ENCODE measurements at regions not wholly inside any gene's neighbourhood (a gene's known extent, or its start where the extent isn't known, plus 50 kb on each side); places are given as distances from the start of the nearest gene placed in this dataset.
A peak's percentile ranks its signal among the peaks of the same experiment; 100 is the strongest.

GRCh38 chr10:113389969-113390368, 162.9 kb upstream of the HABP2 start:
- Histone ChIP-seq H3K4me3 (no peak overlapping the region), H3K27me3 (no peaks in the 10 kb centered on the region), H3K9me3 (no peaks in the 10 kb centered on the region), H3K36me3 (replicated peaks in 1 of 2; ENCODE audit: insufficient read depth in 1 of 2, low read depth in 2 of 2) (no peaks in the 10 kb centered on the region), H3K27ac (no peak overlapping the region), H3K4me1 (peaks cover 13% of the 10 kb centered on the region)
- TF ChIP-seq CTCF (IDR thresholded peaks at IDR 0.05) = no peak
- TF ChIP-seq POLR2A (IDR thresholded peaks at IDR 0.05) = no peak
- intact Hi-C loops (cut with DNase I) = no loop called here
- ATAC-seq = no peak
- DNase-seq = no peak
- 88 to 93% methylated on average over 5 of the region's 5 CpGs for WGBS, 2 donors

- intact Hi-C loops (cut with DNase I) = no loop called here
- TF ChIP-seq POLR2A (IDR thresholded peaks at IDR 0.05) (no peak), CTCF (IDR thresholded peaks at IDR 0.05) (no peak)
- no peak overlapping the region for H3K27ac ChIP-seq
- no peak overlapping the region for H3K4me3 ChIP-seq
- no peaks in the 10 kb centered on the region for H3K9me3 ChIP-seq
- ATAC-seq = no peak
- peaks cover 4% of the 10 kb centered on the region for H3K4me1 ChIP-seq
- DNase-seq = no peak
- H3K27me3 ChIP-seq = no peaks in the 10 kb centered on the region
- no peaks in the 10 kb centered on the region for H3K36me3 ChIP-seq (replicated peaks in 1 of 2; ENCODE audit: insufficient read depth in 1 of 2, low read depth in 2 of 2)
- 64 to 67% methylated on average over 4 of the region's 4 CpGs for WGBS, 2 donors
Measured at GRCh38 chr10:113390896-113391295, 162.0 kb upstream of the HABP2 start.

GRCh38 chr10:113397047-113397446, 155.8 kb upstream of the HABP2 start:
- ATAC-seq = no peak
- Histone ChIP-seq H3K27ac (no peak overlapping the region), H3K27me3 (no peaks in the 10 kb centered on the region), H3K36me3 (replicated peaks in 1 of 2; ENCODE audit: insufficient read depth in 1 of 2, low read depth in 2 of 2) (no peaks in the 10 kb centered on the region), H3K9me3 (no peaks in the 10 kb centered on the region), H3K4me3 (no peak overlapping the region), H3K4me1 (no peaks in the 10 kb centered on the region)
- WGBS, 2 donors = 39 to 46% methylated on average over 9 of the region's 9 CpGs
- DNase-seq = peak in 1 of 4 donors; percentile 18
- TF ChIP-seq CTCF (IDR thresholded peaks at IDR 0.05) = no peak
- no peak for TF ChIP-seq POLR2A (IDR thresholded peaks at IDR 0.05)
- intact Hi-C loops (cut with DNase I) = no loop called here

GRCh38 chr10:113399065-113399464, 153.8 kb upstream of the HABP2 start:
- H3K27me3 ChIP-seq = no peaks in the 10 kb centered on the region
- intact Hi-C loops (cut with DNase I) = no loop called here
- no peak for ATAC-seq
- H3K4me1 ChIP-seq = no peaks in the 10 kb centered on the region
- no peak for TF ChIP-seq CTCF (IDR thresholded peaks at IDR 0.05)
- TF ChIP-seq POLR2A (IDR thresholded peaks at IDR 0.05) = no peak
- no peaks in the 10 kb centered on the region for H3K9me3 ChIP-seq
- DNase-seq = no peak
- H3K36me3 ChIP-seq (replicated peaks in 1 of 2; ENCODE audit: insufficient read depth in 1 of 2, low read depth in 2 of 2) = no peaks in the 10 kb centered on the region
- WGBS, 2 donors = 58 to 83% methylated on average over 4 of the region's 4 CpGs
- no peak overlapping the region for H3K4me3 ChIP-seq
- H3K27ac ChIP-seq = no peak overlapping the region

GRCh38 chr10:113402602-113403001, 150.3 kb upstream of the HABP2 start:
- WGBS, 2 donors = 59% methylated on average over 3 of the region's 3 CpGs
- no peak overlapping the region for H3K27ac ChIP-seq
- no peaks in the 10 kb centered on the region for H3K36me3 ChIP-seq (replicated peaks in 1 of 2; ENCODE audit: insufficient read depth in 1 of 2, low read depth in 2 of 2)
- H3K4me3 ChIP-seq = no peak overlapping the region
- no peak for TF ChIP-seq CTCF (IDR thresholded peaks at IDR 0.05)
- TF ChIP-seq POLR2A (IDR thresholded peaks at IDR 0.05) = no peak
- H3K4me1 ChIP-seq = no peaks in the 10 kb centered on the region
- H3K9me3 ChIP-seq = no peaks in the 10 kb centered on the region
- DNase-seq (no peak), ATAC-seq (no peak)
- H3K27me3 ChIP-seq = no peaks in the 10 kb centered on the region
- intact Hi-C loops (cut with DNase I) = no loop called here

Data from body of pancreas (tissue), 4 donors.